ENCODE measurements at regions not wholly inside any gene's neighbourhood (a gene's known extent, or its start where the extent isn't known, plus 50 kb on each side); places are given as distances from the start of the nearest gene placed in this dataset.
"Not testable (repeated sequence)": the region's sequence is repeated elsewhere in the genome, so short reads cannot be mapped to it uniquely, and the experiment has no call there.

DNA sequence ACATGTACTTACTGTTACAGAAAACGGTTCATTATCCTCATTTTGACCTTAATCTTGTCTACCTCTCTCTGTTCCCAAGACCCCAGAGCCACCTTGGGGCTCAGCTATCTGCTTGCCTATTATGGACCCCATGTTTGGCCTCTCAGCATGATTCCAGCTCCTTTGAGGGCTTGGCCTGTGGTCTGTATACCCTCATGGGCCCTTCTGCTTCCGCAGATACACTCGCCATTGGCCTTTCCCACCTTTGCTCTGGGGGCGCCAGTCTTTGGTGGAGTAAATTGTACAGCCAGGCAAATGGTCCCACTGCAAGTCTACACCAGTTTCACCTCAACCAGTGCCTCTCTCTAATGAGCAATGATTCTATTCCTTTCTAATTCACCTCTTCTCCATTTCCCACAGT lies 109.2 kb upstream of the ZNF746 start:
- intact Hi-C loops (cut with DNase I; ENCODE audit: low total_unique reads), result no loop called here
- no peak for DNase-seq
- no peaks in the 10 kb centered on the region for H3K27me3 ChIP-seq
- no peak for ATAC-seq
- no peak overlapping the region for H3K27ac ChIP-seq
- in situ Hi-C loops (cut with MboI; ENCODE audit: low sequenced_read_pairs in 4 of 4), result no loop called here
- no peak overlapping the region for H3K4me3 ChIP-seq
- peaks cover 10 to 11% of the 10 kb centered on the region in 2 donors for H3K4me1 ChIP-seq
- TF ChIP-seq POLR2A (IDR thresholded peaks at IDR 0.05), result no peak
- TF ChIP-seq, protein P1, sequence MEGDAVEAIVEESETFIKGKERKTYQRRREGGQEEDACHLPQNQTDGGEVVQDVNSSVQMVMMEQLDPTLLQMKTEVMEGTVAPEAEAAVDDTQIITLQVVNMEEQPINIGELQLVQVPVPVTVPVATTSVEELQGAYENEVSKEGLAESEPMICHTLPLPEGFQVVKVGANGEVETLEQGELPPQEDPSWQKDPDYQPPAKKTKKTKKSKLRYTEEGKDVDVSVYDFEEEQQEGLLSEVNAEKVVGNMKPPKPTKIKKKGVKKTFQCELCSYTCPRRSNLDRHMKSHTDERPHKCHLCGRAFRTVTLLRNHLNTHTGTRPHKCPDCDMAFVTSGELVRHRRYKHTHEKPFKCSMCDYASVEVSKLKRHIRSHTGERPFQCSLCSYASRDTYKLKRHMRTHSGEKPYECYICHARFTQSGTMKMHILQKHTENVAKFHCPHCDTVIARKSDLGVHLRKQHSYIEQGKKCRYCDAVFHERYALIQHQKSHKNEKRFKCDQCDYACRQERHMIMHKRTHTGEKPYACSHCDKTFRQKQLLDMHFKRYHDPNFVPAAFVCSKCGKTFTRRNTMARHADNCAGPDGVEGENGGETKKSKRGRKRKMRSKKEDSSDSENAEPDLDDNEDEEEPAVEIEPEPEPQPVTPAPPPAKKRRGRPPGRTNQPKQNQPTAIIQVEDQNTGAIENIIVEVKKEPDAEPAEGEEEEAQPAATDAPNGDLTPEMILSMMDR (IDR thresholded peaks at IDR 0.05 in 4 of 5, conservative IDR thresholded peaks at IDR 0.05 in 1 of 5), result no peak
- H3K9me3 ChIP-seq, result no peaks in the 10 kb centered on the region
- peaks cover 1 to 24% of the 10 kb centered on the region in 2 donors for H3K36me3 ChIP-seq

DNA sequence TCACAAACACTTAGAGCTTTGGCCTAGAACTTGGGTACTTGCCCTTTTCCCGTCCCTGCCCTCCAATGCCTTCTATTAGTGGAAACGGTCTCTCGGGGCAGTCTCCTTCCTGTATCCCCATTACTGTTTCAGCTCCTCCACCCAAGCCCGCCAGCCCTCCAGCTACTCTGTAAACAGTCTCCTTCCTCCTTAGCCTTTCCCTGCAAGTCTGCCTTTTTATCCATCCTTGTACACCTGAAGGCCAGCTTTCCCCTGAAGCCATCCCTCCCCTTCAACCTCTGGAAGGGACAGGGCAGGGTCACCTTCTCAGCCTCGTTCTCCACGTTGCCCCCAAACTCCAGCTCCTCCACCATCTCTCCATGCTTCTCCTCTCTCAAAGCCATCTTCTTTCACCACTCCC lies 108.1 kb upstream of the ZNF746 start:
- H3K36me3 ChIP-seq, result peaks cover 3 to 23% of the 10 kb centered on the region in 2 donors
- H3K27me3 ChIP-seq, result no peaks in the 10 kb centered on the region
- ATAC-seq, result no peak
- no peak overlapping the region for H3K4me3 ChIP-seq
- in situ Hi-C loops (cut with MboI; ENCODE audit: low sequenced_read_pairs in 4 of 4) (no loop called here), intact Hi-C loops (cut with DNase I; ENCODE audit: low total_unique reads) (no loop called here)
- DNase-seq, result no peak
- no peaks in the 10 kb centered on the region for H3K9me3 ChIP-seq
- TF ChIP-seq POLR2A (IDR thresholded peaks at IDR 0.05), result no peak
- TF ChIP-seq, protein P1 (IDR thresholded peaks at IDR 0.05 in 4 of 5, conservative IDR thresholded peaks at IDR 0.05 in 1 of 5), result no peak
- H3K27ac ChIP-seq, result no peak overlapping the region
- peaks cover 6 to 7% of the 10 kb centered on the region in 2 donors for H3K4me1 ChIP-seq

DNA sequence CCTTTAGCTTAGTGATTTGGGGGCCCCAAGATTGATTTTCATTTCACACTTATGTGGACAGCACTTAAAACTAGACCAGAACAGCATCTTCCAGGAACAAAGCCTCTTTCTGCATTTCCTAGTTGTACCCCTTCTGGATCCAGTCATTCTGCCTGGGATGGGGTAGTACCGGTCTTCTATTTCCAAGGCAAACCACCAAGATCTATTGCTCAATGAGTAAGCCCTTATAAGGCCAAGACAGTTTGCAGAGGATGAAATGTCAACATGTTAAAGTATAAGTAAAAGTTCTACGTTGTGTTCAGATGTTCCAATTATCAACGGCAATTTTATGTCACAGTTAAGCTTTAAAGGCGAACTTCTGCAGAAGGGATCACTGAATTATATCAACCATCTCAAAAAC lies 106.9 kb upstream of the ZNF746 start:
- DNase-seq (no peak), ATAC-seq (no peak)
- Histone ChIP-seq H3K4me3 (no peak overlapping the region), H3K36me3 (peaks cover 3 to 23% of the 10 kb centered on the region in 2 donors), H3K4me1 (no peaks in the 10 kb centered on the region), H3K9me3 (no peaks in the 10 kb centered on the region), H3K27me3 (no peaks in the 10 kb centered on the region), H3K27ac (no peak overlapping the region)
- TF ChIP-seq, protein P1 (IDR thresholded peaks at IDR 0.05 in 4 of 5, conservative IDR thresholded peaks at IDR 0.05 in 1 of 5), result no peak
- TF ChIP-seq POLR2A (IDR thresholded peaks at IDR 0.05), result no peak
- intact Hi-C loops (cut with DNase I; ENCODE audit: low total_unique reads), result no loop called here
- in situ Hi-C loops (cut with MboI; ENCODE audit: low sequenced_read_pairs in 4 of 4), result no loop called here

DNA sequence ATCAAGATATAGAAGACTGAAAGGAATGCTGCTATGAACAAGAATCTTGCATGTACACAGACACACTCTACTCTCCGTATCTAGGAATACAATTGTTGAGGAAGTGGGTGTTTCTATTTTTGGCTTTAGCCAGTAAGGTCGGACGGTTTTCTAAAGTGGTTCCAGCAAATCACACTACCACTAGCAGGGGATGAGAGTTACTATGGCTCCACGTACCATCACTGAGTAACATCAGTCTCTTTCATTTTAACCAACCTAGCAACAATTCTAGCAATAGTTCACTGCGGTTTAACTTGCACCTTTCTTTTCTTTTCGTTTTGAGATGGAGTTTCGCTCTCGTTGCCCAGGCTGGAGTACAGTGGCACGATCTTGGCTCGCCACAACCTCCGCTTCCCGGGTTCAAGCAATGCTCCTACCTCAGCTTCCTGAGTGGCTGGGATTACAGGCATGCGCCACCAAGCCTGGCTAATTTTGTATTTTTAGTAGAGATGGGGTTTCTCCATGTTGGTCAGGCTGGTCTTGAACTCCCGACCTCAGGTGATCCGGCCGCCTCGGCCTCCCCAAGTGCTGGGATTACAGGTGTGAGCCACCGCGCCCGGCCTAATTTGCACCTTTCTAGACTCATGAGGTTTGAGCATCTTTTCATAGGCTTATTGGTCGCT lies 103.2 kb upstream of the ZNF746 start:
- H3K27me3 ChIP-seq; H3K9me3 ChIP-seq; in situ Hi-C loops (cut with MboI; ENCODE audit: low sequenced_read_pairs in 4 of 4); H3K27ac ChIP-seq; H3K4me3 ChIP-seq; intact Hi-C loops (cut with DNase I; ENCODE audit: low total_unique reads); DNase-seq; H3K4me1 ChIP-seq; ATAC-seq: not testable (repeated sequence)
- H3K36me3 ChIP-seq, result peaks cover 3 to 28% of the 10 kb centered on the region in 2 donors

DNA sequence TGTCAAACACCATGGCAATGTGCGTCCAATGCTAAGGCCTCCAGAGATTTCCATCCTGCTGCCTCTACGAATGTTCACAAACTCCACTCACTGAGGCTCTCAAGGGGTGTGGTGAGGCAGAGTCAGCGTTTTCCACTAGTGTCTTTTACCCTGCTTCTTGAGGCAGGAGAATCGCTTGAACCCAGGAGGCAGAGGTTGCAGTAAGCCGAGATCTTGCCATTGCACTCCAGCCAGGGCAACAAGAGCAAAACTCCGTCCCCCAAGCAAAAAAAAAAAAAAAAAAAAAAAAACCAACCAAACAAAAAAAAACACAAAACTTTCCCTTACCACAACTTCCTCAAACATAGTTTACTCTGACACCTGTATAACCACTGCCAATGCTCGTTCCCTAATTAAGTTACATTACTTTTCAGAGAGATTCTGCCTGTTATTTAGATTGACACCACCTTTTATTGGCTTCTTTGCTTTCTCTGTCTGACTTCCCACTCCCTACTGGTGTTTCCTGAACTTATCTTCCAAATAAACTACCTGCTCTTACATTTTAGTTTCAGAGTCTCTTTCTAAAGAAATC lies 102.1 kb upstream of the ZNF746 start:
- Histone ChIP-seq H3K27me3 (no peaks in the 10 kb centered on the region), H3K4me3 (no peak overlapping the region), H3K9me3 (no peaks in the 10 kb centered on the region), H3K36me3 (peaks cover 3 to 28% of the 10 kb centered on the region in 2 donors), H3K4me1 (no peaks in the 10 kb centered on the region), H3K27ac (no peak overlapping the region)
- ATAC-seq (no peak), DNase-seq (no peak)
- TF ChIP-seq POLR2A (IDR thresholded peaks at IDR 0.05), result no peak
- TF ChIP-seq, protein P1 (IDR thresholded peaks at IDR 0.05 in 4 of 5, conservative IDR thresholded peaks at IDR 0.05 in 1 of 5), result no peak
- intact Hi-C loops (cut with DNase I; ENCODE audit: low total_unique reads), result no loop called here
- in situ Hi-C loops (cut with MboI; ENCODE audit: low sequenced_read_pairs in 4 of 4), result no loop called here

All from gastrocnemius medialis (tissue), 4 donors.